ENCODE measurements at regions not wholly inside any gene's neighbourhood (a gene's known extent, or its start where the extent isn't known, plus 50 kb on each side); places are given as distances from the start of the nearest gene placed in this dataset.

- DNase-seq (ENCODE audit: low spot score): no peak
- no peak overlapping the region for H3K27ac ChIP-seq
- TF ChIP-seq, protein P1, sequence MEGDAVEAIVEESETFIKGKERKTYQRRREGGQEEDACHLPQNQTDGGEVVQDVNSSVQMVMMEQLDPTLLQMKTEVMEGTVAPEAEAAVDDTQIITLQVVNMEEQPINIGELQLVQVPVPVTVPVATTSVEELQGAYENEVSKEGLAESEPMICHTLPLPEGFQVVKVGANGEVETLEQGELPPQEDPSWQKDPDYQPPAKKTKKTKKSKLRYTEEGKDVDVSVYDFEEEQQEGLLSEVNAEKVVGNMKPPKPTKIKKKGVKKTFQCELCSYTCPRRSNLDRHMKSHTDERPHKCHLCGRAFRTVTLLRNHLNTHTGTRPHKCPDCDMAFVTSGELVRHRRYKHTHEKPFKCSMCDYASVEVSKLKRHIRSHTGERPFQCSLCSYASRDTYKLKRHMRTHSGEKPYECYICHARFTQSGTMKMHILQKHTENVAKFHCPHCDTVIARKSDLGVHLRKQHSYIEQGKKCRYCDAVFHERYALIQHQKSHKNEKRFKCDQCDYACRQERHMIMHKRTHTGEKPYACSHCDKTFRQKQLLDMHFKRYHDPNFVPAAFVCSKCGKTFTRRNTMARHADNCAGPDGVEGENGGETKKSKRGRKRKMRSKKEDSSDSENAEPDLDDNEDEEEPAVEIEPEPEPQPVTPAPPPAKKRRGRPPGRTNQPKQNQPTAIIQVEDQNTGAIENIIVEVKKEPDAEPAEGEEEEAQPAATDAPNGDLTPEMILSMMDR (IDR thresholded peaks at IDR 0.05): no peak
- peaks cover 0 to 21% of the 10 kb centered on the region in 2 donors for H3K9me3 ChIP-seq
- H3K4me1 ChIP-seq: no peaks in the 10 kb centered on the region
- H3K4me3 ChIP-seq: no peak overlapping the region
- H3K36me3 ChIP-seq: no peaks in the 10 kb centered on the region
- H3K27me3 ChIP-seq: no peaks in the 10 kb centered on the region
These were observed 234.8 kb upstream of the PRICKLE1 start for GRCh38 chr12:42824327-42824726.

- Histone ChIP-seq H3K9me3 (peaks cover 0 to 21% of the 10 kb centered on the region in 2 donors), H3K27ac (no peak overlapping the region), H3K4me1 (no peaks in the 10 kb centered on the region), H3K4me3 (no peak overlapping the region), H3K27me3 (no peaks in the 10 kb centered on the region), H3K36me3 (no peaks in the 10 kb centered on the region)
- DNase-seq (ENCODE audit: low spot score): no peak
- TF ChIP-seq, protein P1 (IDR thresholded peaks at IDR 0.05): peak in 1 of 2 donors; percentile 11
These were observed 234.1 kb upstream of the PRICKLE1 start for GRCh38 chr12:42823679-42824078.

DNA sequence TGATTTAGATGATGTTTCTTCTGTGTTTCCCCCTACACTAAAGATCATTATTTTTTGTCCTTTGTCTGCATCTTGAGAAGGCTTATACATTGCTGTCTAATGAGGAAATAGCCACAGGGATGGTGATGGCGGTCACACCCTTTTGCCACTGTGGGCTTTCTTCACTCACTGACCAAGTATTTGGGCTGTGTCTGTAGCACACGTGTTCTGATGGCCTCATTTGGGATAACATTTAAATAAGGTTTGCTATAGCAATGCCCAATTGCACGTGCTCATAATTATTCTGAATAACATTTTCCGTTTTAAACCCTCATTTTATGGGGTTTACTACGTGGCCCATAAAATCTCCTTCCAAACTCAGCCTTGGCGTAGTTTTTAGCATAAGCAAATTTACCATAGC lies 230.3 kb upstream of the PRICKLE1 start:
- H3K4me3 ChIP-seq: no peak overlapping the region
- H3K27ac ChIP-seq: no peak overlapping the region
- peaks cover 0 to 14% of the 10 kb centered on the region in 2 donors for H3K9me3 ChIP-seq
- no peaks in the 10 kb centered on the region for H3K27me3 ChIP-seq
- TF ChIP-seq, protein P1 (IDR thresholded peaks at IDR 0.05): no peak
- DNase-seq (ENCODE audit: low spot score): no peak
- H3K36me3 ChIP-seq: no peaks in the 10 kb centered on the region
- no peaks in the 10 kb centered on the region for H3K4me1 ChIP-seq

DNA sequence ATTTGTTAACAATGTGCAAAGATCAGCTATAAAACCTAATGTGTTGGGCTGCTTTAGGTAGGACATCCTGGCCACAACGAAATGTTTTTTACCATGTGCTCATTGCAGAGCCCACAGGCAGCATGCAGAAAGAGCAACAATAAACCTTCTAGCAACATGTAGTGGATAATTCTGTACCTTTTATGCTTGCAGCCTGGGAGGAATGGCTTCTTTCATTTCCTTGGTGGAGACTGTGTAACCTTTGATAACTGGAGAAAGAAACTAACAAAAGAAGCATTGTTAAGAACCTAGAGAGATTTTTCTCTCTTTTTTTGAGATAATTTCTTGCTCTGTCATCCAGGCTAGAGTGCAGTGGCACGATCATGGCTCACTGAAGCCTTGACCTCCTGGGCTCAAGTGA lies 225.5 kb upstream of the PRICKLE1 start:
- H3K27me3 ChIP-seq: no peaks in the 10 kb centered on the region
- H3K4me3 ChIP-seq: no peak overlapping the region
- H3K36me3 ChIP-seq: no peaks in the 10 kb centered on the region
- H3K9me3 ChIP-seq: no peaks in the 10 kb centered on the region
- H3K27ac ChIP-seq: no peak overlapping the region
- no peaks in the 10 kb centered on the region for H3K4me1 ChIP-seq
- no peak for DNase-seq (ENCODE audit: low spot score)
- TF ChIP-seq, protein P1 (IDR thresholded peaks at IDR 0.05): no peak

GRCh38 chr12:42812871-42813270 lies 223.3 kb upstream of the PRICKLE1 start:
- H3K9me3 ChIP-seq: no peaks in the 10 kb centered on the region
- H3K27ac ChIP-seq: no peak overlapping the region
- H3K36me3 ChIP-seq: no peaks in the 10 kb centered on the region
- H3K4me1 ChIP-seq: no peaks in the 10 kb centered on the region
- no peaks in the 10 kb centered on the region for H3K27me3 ChIP-seq
- TF ChIP-seq, protein P1 (IDR thresholded peaks at IDR 0.05): no peak
- no peak for DNase-seq (ENCODE audit: low spot score)
- no peak overlapping the region for H3K4me3 ChIP-seq

DNA sequence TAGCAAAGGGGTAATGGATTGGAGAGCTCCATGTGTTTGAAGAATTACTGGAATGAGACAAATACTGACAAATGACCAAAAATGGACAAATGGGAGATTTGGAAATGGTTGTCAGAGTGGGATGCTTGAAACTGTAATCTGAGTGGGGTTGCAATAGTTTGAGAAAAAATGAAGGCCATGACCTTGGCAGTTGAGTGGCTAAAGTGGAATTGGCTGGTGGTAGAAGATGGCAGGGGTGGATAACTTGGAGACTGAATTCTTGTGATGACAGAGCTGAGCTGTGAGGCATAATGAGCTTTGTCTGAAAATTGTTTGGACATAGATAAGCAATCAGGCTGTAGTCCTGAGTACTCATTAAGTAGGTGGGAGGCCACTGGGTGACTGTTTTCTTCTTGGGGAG lies 222.5 kb upstream of the PRICKLE1 start:
- no peaks in the 10 kb centered on the region for H3K4me1 ChIP-seq
- H3K27ac ChIP-seq: no peak overlapping the region
- no peaks in the 10 kb centered on the region for H3K9me3 ChIP-seq
- no peaks in the 10 kb centered on the region for H3K36me3 ChIP-seq
- no peak for DNase-seq (ENCODE audit: low spot score)
- no peak overlapping the region for H3K4me3 ChIP-seq
- H3K27me3 ChIP-seq: no peaks in the 10 kb centered on the region
- TF ChIP-seq, protein P1 (IDR thresholded peaks at IDR 0.05): no peak
